Activated T-cell treated with anti-CD3 and anti-CD28 coated beads, Interleukin-2, amount 50 U/mL, for 4 hours (primary cell): ENCODE measurements at regions not wholly inside any gene's neighbourhood (a gene's known extent, or its start where the extent isn't known, plus 50 kb on each side); places are given as distances from the start of the nearest gene placed in this dataset.
A peak's percentile ranks its signal among the peaks of the same experiment; 100 is the strongest.

Source experiments
- ATAC-seq, 2 donors: fragments of 200-7000 bp; cut with Tn5 transposase; one replicate each; pipeline ENCODE4 v1.10.0; 2021
- DNase-seq: peaks from one replicate; pipeline ENCODE4 v3.0.0-alpha.2; 2020
- H3K27me3 Mint-ChIP-seq: one replicate; pipeline ENCODE4 v1.8.0; 2021; ENCODE audit warnings: low read depth, mixed read lengths
- H3K36me3 Mint-ChIP-seq: one replicate; pipeline ENCODE4 v1.8.0; 2022; ENCODE audit warnings: mixed read lengths; ENCODE audit not compliant: insufficient read depth
- H3K4me1 Mint-ChIP-seq: one replicate; pipeline ENCODE4 v1.8.0; 2021; ENCODE audit warnings: low read depth, mixed read lengths
- H3K4me3 Mint-ChIP-seq: one replicate; pipeline ENCODE4 v1.8.0; 2021; ENCODE audit warnings: mild to moderate bottlenecking, moderate library complexity, mixed read lengths
- H3K9me3 Mint-ChIP-seq: one replicate; pipeline ENCODE4 v1.8.0; 2021; ENCODE audit warnings: mixed read lengths

DNA sequence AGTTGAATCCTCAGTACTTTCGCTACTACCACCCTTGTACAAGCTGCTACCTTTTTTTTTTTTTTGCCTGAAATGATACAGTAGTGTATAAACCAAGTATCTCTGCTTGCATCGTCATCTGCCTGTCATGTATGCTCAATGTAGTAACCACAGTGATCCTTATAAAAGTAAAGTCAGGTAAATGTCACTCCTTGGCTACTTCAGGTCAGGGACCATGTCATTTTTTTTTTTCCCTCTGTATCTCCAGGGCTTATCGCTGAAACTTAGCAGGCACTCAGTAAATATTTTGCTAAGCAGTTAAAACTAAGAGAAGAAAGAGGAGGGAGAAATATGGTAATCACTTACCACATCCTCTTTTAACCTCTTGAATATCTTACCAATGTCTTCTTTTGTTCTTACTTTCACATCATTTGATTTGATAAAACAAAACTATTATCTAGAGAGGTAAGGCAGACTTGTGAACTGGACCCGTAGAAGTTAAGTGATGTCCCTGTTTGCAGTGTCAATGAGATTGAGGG, 96.8 kb upstream of the KLF12 start:
- DNase-seq (no peak), ATAC-seq (peak; percentile 92 to 98)
- Mint-ChIP-seq H3K4me1 (peaks cover 54% of the 10 kb centered on the region), H3K4me3 (peak overlapping the region; percentile 63), H3K9me3 (peaks cover 11% of the 10 kb centered on the region), H3K36me3 (peaks cover 1% of the 10 kb centered on the region), H3K27me3 (no peaks in the 10 kb centered on the region)

DNA sequence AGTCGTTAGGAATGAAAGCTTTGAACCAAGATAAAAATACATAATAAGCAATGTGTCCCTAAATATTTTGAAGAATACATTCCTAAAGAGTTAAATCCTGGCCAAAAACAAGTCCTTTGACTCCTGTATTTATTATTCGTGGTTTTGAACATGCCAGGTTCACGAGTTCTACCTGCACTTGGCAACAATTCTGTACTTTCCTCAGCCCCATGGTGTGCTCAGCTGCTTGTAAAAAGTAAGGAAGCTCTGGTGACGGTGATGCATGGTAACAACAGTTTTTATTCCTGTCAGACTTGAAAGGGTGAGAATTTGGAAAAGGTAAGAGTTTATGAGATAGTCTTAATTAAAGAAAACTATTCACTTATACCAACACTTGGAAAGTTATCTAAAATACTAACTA, 95.0 kb upstream of the KLF12 start:
- Mint-ChIP-seq H3K27me3 (no peaks in the 10 kb centered on the region), H3K9me3 (peaks cover 11% of the 10 kb centered on the region), H3K4me1 (peaks cover 44% of the 10 kb centered on the region), H3K4me3 (no peak overlapping the region), H3K36me3 (peaks cover 1% of the 10 kb centered on the region)
- no peak for DNase-seq
- ATAC-seq, result no peak

DNA sequence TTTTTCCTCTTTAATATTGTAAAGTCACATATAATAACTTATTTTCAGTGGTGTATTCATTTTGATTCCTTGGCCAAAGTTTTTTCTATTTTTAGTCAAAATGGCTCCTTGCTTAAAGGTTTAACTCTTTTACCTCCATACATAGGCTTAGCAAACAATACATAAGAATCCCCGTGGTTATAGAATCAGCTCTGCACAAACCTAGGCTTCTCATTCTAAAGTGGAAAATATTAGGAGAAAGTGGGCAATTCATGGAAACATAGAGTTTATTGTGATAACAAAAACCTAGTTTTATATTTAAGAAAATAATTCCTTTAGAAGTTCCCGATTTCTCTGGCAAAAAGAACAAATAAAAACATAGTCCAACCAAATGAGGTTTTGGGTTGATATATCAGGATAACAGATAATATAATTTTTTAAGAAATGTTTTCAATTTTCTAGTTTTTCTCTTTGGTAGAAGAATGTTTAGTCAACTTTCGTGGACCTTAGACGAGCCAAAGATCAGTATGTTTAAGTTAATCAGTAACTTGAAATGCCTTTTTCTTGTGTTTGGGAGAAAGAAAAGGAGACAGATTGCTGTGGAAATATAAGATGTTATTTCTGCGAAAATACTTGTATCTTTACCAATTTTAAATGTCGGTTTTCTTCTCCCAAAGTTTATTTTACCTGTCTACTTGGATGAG, 93.4 kb upstream of the KLF12 start:
- H3K36me3 Mint-ChIP-seq, result peaks cover 1% of the 10 kb centered on the region
- H3K9me3 Mint-ChIP-seq, result peaks cover 11% of the 10 kb centered on the region
- ATAC-seq (no peak), DNase-seq (no peak)
- H3K4me3 Mint-ChIP-seq, result no peak overlapping the region
- peaks cover 32% of the 10 kb centered on the region for H3K4me1 Mint-ChIP-seq
- H3K27me3 Mint-ChIP-seq, result no peaks in the 10 kb centered on the region

GRCh38 chr13:74226791-74227475, 92.7 kb upstream of the KLF12 start:
- H3K36me3 Mint-ChIP-seq, result peaks cover 1% of the 10 kb centered on the region
- H3K4me1 Mint-ChIP-seq, result peaks cover 26% of the 10 kb centered on the region
- DNase-seq (no peak), ATAC-seq (no peak)
- peaks cover 11% of the 10 kb centered on the region for H3K9me3 Mint-ChIP-seq
- no peak overlapping the region for H3K4me3 Mint-ChIP-seq
- no peaks in the 10 kb centered on the region for H3K27me3 Mint-ChIP-seq

- ATAC-seq (no peak), DNase-seq (no peak)
- H3K27me3 Mint-ChIP-seq, result no peaks in the 10 kb centered on the region
- H3K4me1 Mint-ChIP-seq, result peaks cover 7% of the 10 kb centered on the region
- no peak overlapping the region for H3K4me3 Mint-ChIP-seq
- no peaks in the 10 kb centered on the region for H3K36me3 Mint-ChIP-seq
- no peaks in the 10 kb centered on the region for H3K9me3 Mint-ChIP-seq
Measured at GRCh38 chr13:74221752-74222151, 87.5 kb upstream of the KLF12 start.

DNA sequence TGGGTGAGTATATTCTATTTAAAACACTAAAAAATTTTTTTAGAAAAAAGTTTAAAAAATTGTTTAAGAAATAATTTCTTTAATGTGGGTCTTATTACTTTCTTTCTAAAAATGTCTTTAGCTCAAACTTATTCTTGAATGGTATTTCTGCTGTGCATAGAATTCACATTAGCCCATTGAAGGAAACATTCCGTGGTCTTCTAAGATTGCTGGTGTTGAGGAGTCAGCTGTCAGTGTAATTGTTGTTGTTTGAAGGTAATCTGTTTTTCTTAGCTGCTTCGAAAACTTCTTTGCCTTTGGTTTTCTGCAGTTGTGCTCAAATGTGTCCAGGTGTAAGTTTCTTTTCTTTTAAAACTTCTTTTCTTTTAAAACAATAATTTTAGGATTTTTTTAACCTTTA, 85.4 kb upstream of the KLF12 start:
- Mint-ChIP-seq H3K4me1 (peaks cover 7% of the 10 kb centered on the region), H3K4me3 (no peak overlapping the region), H3K9me3 (no peaks in the 10 kb centered on the region), H3K36me3 (no peaks in the 10 kb centered on the region), H3K27me3 (no peaks in the 10 kb centered on the region)
- DNase-seq (no peak), ATAC-seq (no peak)

DNA sequence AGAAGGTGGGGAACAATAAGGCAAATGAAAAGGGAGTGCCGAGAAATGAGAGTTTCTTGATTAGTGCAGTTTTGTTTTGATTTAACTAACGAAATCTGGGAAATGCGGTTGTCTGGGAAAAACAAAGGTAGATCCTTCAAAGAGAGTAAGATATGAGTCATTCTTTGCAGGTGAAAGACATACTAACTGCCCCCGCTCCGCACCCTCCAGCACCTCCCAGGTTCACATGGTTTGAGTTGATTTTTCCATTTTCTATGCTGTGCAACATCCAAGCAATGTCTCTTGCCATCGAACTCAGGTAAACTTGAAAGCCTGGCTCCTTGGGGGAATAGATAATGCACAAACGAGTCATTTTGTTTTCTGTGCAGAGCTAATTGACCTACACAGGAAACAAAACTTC, 84.1 kb upstream of the KLF12 start:
- H3K36me3 Mint-ChIP-seq, result no peaks in the 10 kb centered on the region
- DNase-seq (peak; percentile 6), ATAC-seq (no peak)
- H3K4me3 Mint-ChIP-seq, result no peak overlapping the region
- no peaks in the 10 kb centered on the region for H3K9me3 Mint-ChIP-seq
- peaks cover 9% of the 10 kb centered on the region for H3K4me1 Mint-ChIP-seq
- H3K27me3 Mint-ChIP-seq, result no peaks in the 10 kb centered on the region

DNA sequence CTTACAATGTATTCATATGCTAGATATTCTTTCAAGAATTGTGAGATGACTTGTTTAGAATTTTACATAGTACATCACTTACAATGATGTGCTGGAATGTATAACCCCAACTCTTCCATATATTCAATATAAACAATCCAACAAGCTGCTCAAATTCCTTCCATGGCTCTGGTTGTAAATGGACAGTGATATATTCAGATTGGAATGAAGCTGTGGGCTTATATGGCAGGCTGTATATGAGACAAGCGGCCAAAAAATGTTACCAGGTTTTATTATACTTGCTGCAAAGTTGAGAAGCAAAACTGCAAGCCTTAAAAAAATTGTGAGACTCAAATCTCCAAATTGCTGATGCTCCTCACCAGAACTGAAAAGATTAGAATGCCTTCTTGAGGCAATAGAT, 83.6 kb upstream of the KLF12 start:
- Mint-ChIP-seq H3K4me1 (peaks cover 9% of the 10 kb centered on the region), H3K27me3 (no peaks in the 10 kb centered on the region), H3K4me3 (no peak overlapping the region), H3K9me3 (no peaks in the 10 kb centered on the region), H3K36me3 (no peaks in the 10 kb centered on the region)
- ATAC-seq, result no peak
- no peak for DNase-seq

DNA sequence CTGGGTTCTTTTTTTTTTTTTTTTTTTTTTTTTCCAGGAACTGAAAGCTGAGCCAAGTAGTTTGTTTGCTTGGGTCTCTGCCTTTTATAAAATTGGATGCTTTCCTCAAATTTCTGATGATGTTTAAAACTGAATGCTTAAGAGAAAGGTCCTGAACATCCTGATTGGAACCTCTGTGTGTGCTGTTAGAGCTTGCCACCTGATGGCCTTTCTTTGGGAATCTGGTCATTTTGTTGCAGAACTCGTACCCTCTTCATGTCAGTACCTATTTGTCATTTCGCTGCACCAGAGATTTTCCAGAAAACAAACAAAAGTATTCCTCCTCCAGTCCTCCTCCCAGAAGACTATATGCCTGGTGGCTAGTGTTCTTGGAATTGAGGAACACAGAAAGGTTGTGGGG, 81.2 kb upstream of the KLF12 start:
- H3K27me3 Mint-ChIP-seq, result no peaks in the 10 kb centered on the region
- H3K9me3 Mint-ChIP-seq, result no peaks in the 10 kb centered on the region
- H3K36me3 Mint-ChIP-seq, result no peaks in the 10 kb centered on the region
- H3K4me3 Mint-ChIP-seq, result no peak overlapping the region
- DNase-seq (no peak), ATAC-seq (no peak)
- H3K4me1 Mint-ChIP-seq, result peaks cover 9% of the 10 kb centered on the region

DNA sequence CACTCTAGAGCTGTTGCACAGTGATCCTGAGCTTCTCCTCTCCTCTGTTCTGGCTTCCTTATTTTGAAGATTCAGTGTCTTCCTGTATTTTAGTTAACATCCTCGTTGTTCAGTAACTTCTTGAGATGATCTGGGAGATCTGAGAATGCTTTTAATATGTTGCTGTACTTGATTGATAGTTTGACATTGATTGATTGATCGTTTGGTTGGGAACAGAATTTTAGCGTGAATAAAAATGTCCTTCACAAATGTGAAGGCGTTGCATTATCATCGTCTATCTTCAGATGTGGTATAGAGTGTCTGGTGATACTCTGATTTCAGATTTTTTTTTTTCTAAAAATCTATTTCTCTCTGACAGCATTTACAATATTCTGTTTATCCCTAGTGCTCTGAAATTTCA, 80.1 kb upstream of the KLF12 start:
- Mint-ChIP-seq H3K27me3 (no peaks in the 10 kb centered on the region), H3K4me1 (peaks cover 9% of the 10 kb centered on the region), H3K4me3 (no peak overlapping the region), H3K9me3 (no peaks in the 10 kb centered on the region), H3K36me3 (no peaks in the 10 kb centered on the region)
- DNase-seq (no peak), ATAC-seq (no peak)

GRCh38 chr13:74210693-74211393, 76.6 kb upstream of the KLF12 start:
- DNase-seq (no peak), ATAC-seq (no peak)
- H3K36me3 Mint-ChIP-seq, result no peaks in the 10 kb centered on the region
- no peak overlapping the region for H3K4me3 Mint-ChIP-seq
- no peaks in the 10 kb centered on the region for H3K9me3 Mint-ChIP-seq
- H3K4me1 Mint-ChIP-seq, result peaks cover 2% of the 10 kb centered on the region
- no peaks in the 10 kb centered on the region for H3K27me3 Mint-ChIP-seq

- H3K4me3 Mint-ChIP-seq, result no peak overlapping the region
- DNase-seq (no peak), ATAC-seq (no peak)
- H3K36me3 Mint-ChIP-seq, result no peaks in the 10 kb centered on the region
- no peaks in the 10 kb centered on the region for H3K4me1 Mint-ChIP-seq
- H3K27me3 Mint-ChIP-seq, result no peaks in the 10 kb centered on the region
- H3K9me3 Mint-ChIP-seq, result no peaks in the 10 kb centered on the region
Measured at GRCh38 chr13:74206855-74207254, 72.7 kb upstream of the KLF12 start.

- Mint-ChIP-seq H3K27me3 (no peaks in the 10 kb centered on the region), H3K4me3 (no peak overlapping the region), H3K4me1 (no peaks in the 10 kb centered on the region), H3K36me3 (no peaks in the 10 kb centered on the region), H3K9me3 (no peaks in the 10 kb centered on the region)
- ATAC-seq, result no peak
- no peak for DNase-seq
Measured at GRCh38 chr13:74206061-74206561, 71.9 kb upstream of the KLF12 start.

- Mint-ChIP-seq H3K27me3 (no peaks in the 10 kb centered on the region), H3K36me3 (no peaks in the 10 kb centered on the region), H3K4me3 (no peak overlapping the region), H3K4me1 (no peaks in the 10 kb centered on the region), H3K9me3 (no peaks in the 10 kb centered on the region)
- ATAC-seq (no peak), DNase-seq (no peak)
Measured at GRCh38 chr13:74205313-74205690, 71.1 kb upstream of the KLF12 start.
